ENCODE measurements at regions not wholly inside any gene's neighbourhood (a gene's known extent, or its start where the extent isn't known, plus 50 kb on each side); places are given as distances from the start of the nearest gene placed in this dataset.

DNA sequence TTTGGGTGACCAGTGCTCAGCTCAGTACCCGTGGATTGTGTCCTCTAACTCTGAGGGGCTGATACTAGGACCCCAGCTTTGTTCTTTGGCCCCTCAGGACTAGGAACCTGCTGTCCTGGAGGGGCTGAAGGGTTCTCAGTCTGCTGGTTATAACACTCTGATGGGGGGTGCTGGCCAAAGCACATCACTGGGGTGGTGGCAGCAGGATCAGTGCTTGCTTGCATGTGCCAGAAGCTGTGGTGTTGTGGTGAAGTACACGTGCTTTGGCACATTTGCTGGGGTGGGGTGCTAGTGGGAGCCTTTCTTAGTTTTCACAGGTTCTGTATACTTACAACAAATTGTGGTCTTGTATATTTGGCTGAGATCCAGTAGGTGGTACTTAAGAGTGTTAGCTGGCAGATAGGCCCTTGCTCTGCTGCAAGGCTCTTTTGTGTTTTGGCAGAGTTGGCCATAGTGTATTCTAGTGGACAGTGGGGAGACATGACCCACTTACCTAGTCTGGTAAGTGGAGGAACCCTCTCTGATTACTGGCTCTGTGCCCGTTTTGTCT lies 344.3 kb downstream of the EDEM1 start:
- Histone ChIP-seq H3K27ac (no peak overlapping the region), H3K9me3 (ENCODE audit: severe bottlenecking) (no peaks in the 10 kb centered on the region), H3K27me3 (ENCODE audit: insufficient read depth, low read depth, severe bottlenecking) (peaks cover 20% of the 10 kb centered on the region), H3K4me3 (ENCODE audit: low read depth, low read length) (no peak overlapping the region), H3K36me3 (no peaks in the 10 kb centered on the region)
- TF ChIP-seq, protein P1, sequence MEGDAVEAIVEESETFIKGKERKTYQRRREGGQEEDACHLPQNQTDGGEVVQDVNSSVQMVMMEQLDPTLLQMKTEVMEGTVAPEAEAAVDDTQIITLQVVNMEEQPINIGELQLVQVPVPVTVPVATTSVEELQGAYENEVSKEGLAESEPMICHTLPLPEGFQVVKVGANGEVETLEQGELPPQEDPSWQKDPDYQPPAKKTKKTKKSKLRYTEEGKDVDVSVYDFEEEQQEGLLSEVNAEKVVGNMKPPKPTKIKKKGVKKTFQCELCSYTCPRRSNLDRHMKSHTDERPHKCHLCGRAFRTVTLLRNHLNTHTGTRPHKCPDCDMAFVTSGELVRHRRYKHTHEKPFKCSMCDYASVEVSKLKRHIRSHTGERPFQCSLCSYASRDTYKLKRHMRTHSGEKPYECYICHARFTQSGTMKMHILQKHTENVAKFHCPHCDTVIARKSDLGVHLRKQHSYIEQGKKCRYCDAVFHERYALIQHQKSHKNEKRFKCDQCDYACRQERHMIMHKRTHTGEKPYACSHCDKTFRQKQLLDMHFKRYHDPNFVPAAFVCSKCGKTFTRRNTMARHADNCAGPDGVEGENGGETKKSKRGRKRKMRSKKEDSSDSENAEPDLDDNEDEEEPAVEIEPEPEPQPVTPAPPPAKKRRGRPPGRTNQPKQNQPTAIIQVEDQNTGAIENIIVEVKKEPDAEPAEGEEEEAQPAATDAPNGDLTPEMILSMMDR (IDR thresholded peaks at IDR 0.05; ENCODE audit: low read depth, low read length): no peak
- DNase-seq: no peak

DNA sequence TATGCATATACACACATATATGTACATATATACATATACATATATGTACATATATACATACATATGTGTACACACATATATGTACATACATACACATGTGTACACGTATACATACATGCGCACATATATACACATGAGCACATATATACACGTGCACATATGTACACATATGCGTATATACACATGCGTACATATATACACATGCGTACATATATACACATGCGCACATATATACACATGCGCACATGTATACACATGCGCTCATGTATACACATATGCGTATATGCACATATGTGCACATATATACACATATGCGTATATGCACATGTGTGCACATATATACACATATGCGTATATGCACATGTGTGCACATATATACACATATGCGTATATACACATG lies 353.0 kb downstream of the EDEM1 start:
- Histone ChIP-seq H3K9me3 (ENCODE audit: severe bottlenecking) (no peaks in the 10 kb centered on the region), H3K27me3 (ENCODE audit: insufficient read depth, low read depth, severe bottlenecking) (peaks cover 6% of the 10 kb centered on the region), H3K36me3 (no peaks in the 10 kb centered on the region), H3K4me3 (ENCODE audit: low read depth, low read length) (no peak overlapping the region), H3K27ac (no peak overlapping the region)
- TF ChIP-seq, protein P1 (IDR thresholded peaks at IDR 0.05; ENCODE audit: low read depth, low read length): no peak
- DNase-seq: no peak

DNA sequence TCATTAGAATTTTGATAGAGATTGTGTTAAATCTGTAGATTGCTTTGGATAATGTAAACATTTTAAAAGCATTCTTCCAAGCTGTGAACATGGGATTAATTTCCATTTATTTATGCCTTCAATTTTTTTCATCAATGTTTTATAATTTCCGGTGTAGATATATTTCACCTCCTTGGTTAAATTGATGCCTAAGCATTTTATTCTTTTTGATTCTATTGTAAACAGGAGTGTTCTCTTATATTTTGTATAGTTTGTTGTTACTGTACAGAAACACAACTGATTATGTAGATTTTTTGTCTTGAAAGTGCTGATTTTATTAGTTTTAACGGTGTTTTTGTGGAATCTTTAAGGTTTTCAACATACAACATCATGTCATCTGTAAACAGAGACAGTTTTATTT lies 355.0 kb downstream of the EDEM1 start:
- no peak for DNase-seq
- Histone ChIP-seq H3K4me3 (ENCODE audit: low read depth, low read length) (no peak overlapping the region), H3K27ac (no peak overlapping the region), H3K36me3 (no peaks in the 10 kb centered on the region), H3K27me3 (ENCODE audit: insufficient read depth, low read depth, severe bottlenecking) (peaks cover 7% of the 10 kb centered on the region), H3K9me3 (ENCODE audit: severe bottlenecking) (no peaks in the 10 kb centered on the region)
- TF ChIP-seq, protein P1 (IDR thresholded peaks at IDR 0.05; ENCODE audit: low read depth, low read length): no peak

DNA sequence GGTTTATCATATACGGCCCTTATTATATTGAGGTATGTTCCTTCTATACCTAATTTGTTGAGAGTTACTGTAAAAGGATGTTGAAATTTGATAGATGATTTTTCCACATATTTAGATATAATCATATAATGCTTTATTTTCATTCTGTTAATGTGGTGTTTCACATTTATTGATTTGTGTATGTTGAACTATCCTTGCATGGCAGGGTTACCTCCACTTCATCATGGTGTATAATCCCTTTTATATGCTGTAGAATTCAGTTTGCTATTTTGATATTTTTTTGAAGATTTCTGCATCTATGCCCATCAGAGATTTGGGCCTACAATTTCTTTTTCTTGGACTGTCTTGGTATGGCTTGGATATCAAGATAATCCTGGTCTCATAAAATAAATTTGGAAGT lies 355.5 kb downstream of the EDEM1 start:
- Histone ChIP-seq H3K36me3 (no peaks in the 10 kb centered on the region), H3K27ac (no peak overlapping the region), H3K4me3 (ENCODE audit: low read depth, low read length) (no peak overlapping the region), H3K27me3 (ENCODE audit: insufficient read depth, low read depth, severe bottlenecking) (peaks cover 7% of the 10 kb centered on the region), H3K9me3 (ENCODE audit: severe bottlenecking) (no peaks in the 10 kb centered on the region)
- DNase-seq: no peak
- TF ChIP-seq, protein P1 (IDR thresholded peaks at IDR 0.05; ENCODE audit: low read depth, low read length): no peak

DNA sequence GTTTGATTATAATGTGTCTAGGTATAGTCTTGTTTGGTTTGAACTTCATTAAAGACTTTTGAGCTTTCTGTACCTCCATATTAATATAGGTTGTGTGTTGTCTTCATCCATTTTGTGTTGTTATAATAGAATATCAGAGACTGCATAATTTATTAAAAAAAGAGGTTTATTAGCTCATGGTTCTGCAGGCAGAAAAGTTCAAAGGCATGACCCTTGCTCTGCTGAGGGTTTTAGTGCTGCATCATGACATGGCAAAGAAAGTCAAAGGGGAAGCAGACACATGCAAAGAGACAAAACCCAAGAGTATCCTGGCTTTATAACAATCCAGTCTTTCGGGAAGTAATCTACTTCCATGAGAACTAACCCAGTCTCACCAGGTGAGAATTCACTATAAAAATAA lies 358.2 kb downstream of the EDEM1 start:
- H3K36me3 ChIP-seq: no peaks in the 10 kb centered on the region
- no peak for DNase-seq
- no peaks in the 10 kb centered on the region for H3K9me3 ChIP-seq (ENCODE audit: severe bottlenecking)
- TF ChIP-seq, protein P1 (IDR thresholded peaks at IDR 0.05; ENCODE audit: low read depth, low read length): no peak
- H3K27me3 ChIP-seq (ENCODE audit: insufficient read depth, low read depth, severe bottlenecking): peaks cover 21% of the 10 kb centered on the region
- no peak overlapping the region for H3K4me3 ChIP-seq (ENCODE audit: low read depth, low read length)
- no peak overlapping the region for H3K27ac ChIP-seq

DNA sequence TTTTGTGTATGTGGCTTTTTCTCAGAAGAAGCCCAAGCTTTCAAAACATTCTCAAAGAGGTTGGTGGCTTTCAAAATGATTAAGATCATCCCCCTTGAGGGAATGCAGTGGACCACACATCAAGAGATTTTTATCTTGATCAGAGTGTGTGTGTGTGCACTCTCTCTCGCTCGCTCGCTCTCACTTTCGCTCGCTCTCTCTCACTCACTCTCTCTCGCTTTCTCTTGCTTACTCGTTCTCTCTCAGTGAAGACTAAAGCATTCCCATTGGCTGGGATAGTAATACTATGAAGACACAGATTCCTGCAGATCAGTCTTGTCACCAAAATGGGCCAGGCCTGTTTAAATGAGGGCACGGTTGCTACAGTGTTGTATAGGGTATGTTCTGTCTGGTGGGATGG lies 365.7 kb downstream of the EDEM1 start:
- no peak for DNase-seq
- Histone ChIP-seq H3K27me3 (ENCODE audit: insufficient read depth, low read depth, severe bottlenecking) (peaks cover 19% of the 10 kb centered on the region), H3K36me3 (no peaks in the 10 kb centered on the region), H3K9me3 (ENCODE audit: severe bottlenecking) (no peaks in the 10 kb centered on the region), H3K4me3 (ENCODE audit: low read depth, low read length) (no peak overlapping the region), H3K27ac (no peak overlapping the region)
- TF ChIP-seq, protein P1 (IDR thresholded peaks at IDR 0.05; ENCODE audit: low read depth, low read length): no peak

Data from WERI-Rb-1 (cell line).